CD14-positive monocyte (primary cell): ENCODE measurements at regions not wholly inside any gene's neighbourhood (a gene's known extent, or its start where the extent isn't known, plus 50 kb on each side); places are given as distances from the start of the nearest gene placed in this dataset.

Experiments used
- DNase-seq, 3 donors: peaks; one replicate each; pipeline ENCODE4 v3.0.0-alpha.2; 2011 to 2022
- H2AFZ ChIP-seq: 2 replicates; pipeline ENCODE4 v1.6.0; 2012; ENCODE audit warnings: mild to moderate bottlenecking, low read depth, low read length, inconsistent platforms; ENCODE audit not compliant: insufficient read depth, poor library complexity, severe bottlenecking
- H3K27ac ChIP-seq, 2 donors: 1 replicate in 1 of 2; 2 replicates in 1 of 2; pipeline ENCODE4 v1.5.1; 2012 to 2013; ENCODE audit warnings: low read length in 2 of 2, control low read depth in 1 of 2, inconsistent platforms in 1 of 2, low read depth in 1 of 2, mild to moderate bottlenecking in 1 of 2
- H3K27me3 ChIP-seq, 2 donors: one replicate each; pipeline versions ENCODE4 v1.6.0 to v1.6.1; 2011 to 2013; ENCODE audit warnings: low read length in 2 of 2; ENCODE audit not compliant: control insufficient read depth in 2 of 2, insufficient read depth in 2 of 2
- H3K36me3 ChIP-seq, 2 donors: replicated peaks in 1 of 2; 1 replicate in 1 of 2; 2 replicates in 1 of 2; pipeline versions ENCODE4 v1.5.1 to v1.6.1; 2012 to 2013; ENCODE audit warnings: low read length in 2 of 2, control low read depth in 1 of 2, inconsistent platforms in 1 of 2, mild to moderate bottlenecking in 1 of 2; ENCODE audit not compliant: insufficient read depth in 2 of 2, control insufficient read depth in 1 of 2
- H3K4me1 ChIP-seq, 2 donors: 1 replicate in 1 of 2; 2 replicates in 1 of 2; pipeline versions ENCODE4 v1.5.1 to v1.6.1; 2012 to 2013; ENCODE audit warnings: low read length in 2 of 2, control low read depth in 1 of 2, inconsistent platforms in 1 of 2, mild to moderate bottlenecking in 1 of 2, moderate library complexity in 1 of 2; ENCODE audit not compliant: insufficient read depth in 2 of 2, control insufficient read depth in 1 of 2
- H3K4me2 ChIP-seq: replicated peaks from 2 replicates; pipeline ENCODE3; 2012; ENCODE audit warnings: low read length, moderate library complexity, mild to moderate bottlenecking; ENCODE audit not compliant: poor library complexity, severe bottlenecking; ENCODE audit errors: extremely low read depth
- H3K4me3 ChIP-seq, 3 experiments: fragments of 200-600 bp in 1 of 3; sonication (generic) in 1 of 3; replicated peaks in 1 of 3; 1 replicate in 2 of 3; 2 replicates in 1 of 3; pipeline ENCODE4 v1.5.1; 2011 to 2013; ENCODE audit warnings: low read length in 3 of 3, mild to moderate bottlenecking in 3 of 3, control low read depth in 2 of 3, low read depth in 2 of 3, inconsistent platforms in 1 of 3, moderate library complexity in 1 of 3
- H3K79me2 ChIP-seq: 2 replicates; pipeline ENCODE4 v1.6.0; 2012; ENCODE audit warnings: mild to moderate bottlenecking, control low read depth, inconsistent platforms, low read length, moderate library complexity; ENCODE audit not compliant: insufficient read depth
- H3K9ac ChIP-seq: 2 replicates; pipeline ENCODE4 v1.6.0; 2017; ENCODE audit warnings: low read length, mild to moderate bottlenecking; ENCODE audit not compliant: insufficient read depth, poor library complexity, severe bottlenecking
- H3K9me3 ChIP-seq, 2 donors: replicated peaks in 1 of 2; 1 replicate in 1 of 2; 2 replicates in 1 of 2; pipeline versions ENCODE4 v1.5.1 to v1.6.1; 2012 to 2013; ENCODE audit warnings: low read length in 2 of 2, control low read depth in 1 of 2; ENCODE audit not compliant: control insufficient read depth in 1 of 2, insufficient read depth in 1 of 2
- H4K20me1 ChIP-seq: 2 replicates; pipeline ENCODE4 v1.6.0; 2012; ENCODE audit warnings: mild to moderate bottlenecking, low read length, control low read depth, moderate library complexity; ENCODE audit not compliant: insufficient read depth
- H3K27ac Mint-ChIP-seq, 7 donors: one replicate each; pipeline ENCODE4 v1.8.0; 2020; ENCODE audit warnings: mild to moderate bottlenecking in 7 of 7, mixed read lengths in 7 of 7, moderate library complexity in 6 of 7, inconsistent platforms in 2 of 7
- H3K27me3 Mint-ChIP-seq, 3 donors: one replicate each; pipeline ENCODE4 v1.8.0; 2021 to 2022; ENCODE audit warnings: low read depth in 3 of 3, mild to moderate bottlenecking in 3 of 3, mixed read lengths in 3 of 3, moderate library complexity in 3 of 3, inconsistent platforms in 1 of 3
- H3K36me3 Mint-ChIP-seq, 2 donors: one replicate each; pipeline ENCODE4 v1.8.0; 2020; ENCODE audit warnings: mixed read lengths in 2 of 2, inconsistent platforms in 1 of 2, mild to moderate bottlenecking in 1 of 2
- H3K4me1 Mint-ChIP-seq: one replicate; pipeline ENCODE4 v1.8.0; 2020; ENCODE audit warnings: mild to moderate bottlenecking, mixed read lengths
- H3K4me3 Mint-ChIP-seq, 2 donors: one replicate each; pipeline ENCODE4 v1.8.0; 2020; ENCODE audit warnings: mild to moderate bottlenecking in 2 of 2, mixed read lengths in 2 of 2, moderate library complexity in 1 of 2
- H3K9me3 Mint-ChIP-seq, 7 donors: one replicate each; pipeline ENCODE4 v1.8.0; 2020 to 2022; ENCODE audit warnings: mixed read lengths in 7 of 7, mild to moderate bottlenecking in 6 of 7, moderate library complexity in 6 of 7, inconsistent platforms in 2 of 7
- WGBS: methylation state at CpG from one replicate; pipeline ENCODE4 v1.1.5; 2013; ENCODE audit warnings: missing lambda C conversion rate; ENCODE audit not compliant: insufficient coverage; 5-methylcytosine and 5-hydroxymethylcytosine counted together
- intact Hi-C, 2 donors: fragments of 100-400 bp; cut with micrococcal nuclease; formaldehyde crosslinking; loops; one replicate each; pipeline versions ENCODE4 v1.15.0 to v1.15.1; 2023
- TF ChIP-seq, protein P1 (sequence below): fragments of 200-600 bp; IDR thresholded peaks from one replicate; pipeline ENCODE4 v1.8.0; 2022; ENCODE audit warnings: antibody characterized with exemption, mild to moderate bottlenecking

- Mint-ChIP-seq H3K4me1 (no peaks in the 10 kb centered on the region), H3K4me3 (no peak overlapping the region), H3K9me3 (peaks cover 63 to 87% (median 68%) of the 10 kb centered on the region in 7 donors), H3K27ac (no peak overlapping the region), H3K36me3 (no peaks in the 10 kb centered on the region), H3K27me3 (peaks cover 0 to 2% (median 0%) of the 10 kb centered on the region in 3 donors)
- Histone ChIP-seq H3K4me1 (no peaks in the 10 kb centered on the region), H3K27ac (no peak overlapping the region), H3K27me3 (no peaks in the 10 kb centered on the region), H3K36me3 (no peaks in the 10 kb centered on the region), H2AFZ (no peak overlapping the region), H3K9me3 (peaks cover 97 to 100% of the 10 kb centered on the region in 2 donors), H3K79me2 (no peaks in the 10 kb centered on the region), H3K9ac (no peak overlapping the region), H4K20me1 (no peaks in the 10 kb centered on the region), H3K4me3 (no peak overlapping the region), H3K4me2 (no peak overlapping the region)
- no peak for DNase-seq
- TF ChIP-seq, protein P1, sequence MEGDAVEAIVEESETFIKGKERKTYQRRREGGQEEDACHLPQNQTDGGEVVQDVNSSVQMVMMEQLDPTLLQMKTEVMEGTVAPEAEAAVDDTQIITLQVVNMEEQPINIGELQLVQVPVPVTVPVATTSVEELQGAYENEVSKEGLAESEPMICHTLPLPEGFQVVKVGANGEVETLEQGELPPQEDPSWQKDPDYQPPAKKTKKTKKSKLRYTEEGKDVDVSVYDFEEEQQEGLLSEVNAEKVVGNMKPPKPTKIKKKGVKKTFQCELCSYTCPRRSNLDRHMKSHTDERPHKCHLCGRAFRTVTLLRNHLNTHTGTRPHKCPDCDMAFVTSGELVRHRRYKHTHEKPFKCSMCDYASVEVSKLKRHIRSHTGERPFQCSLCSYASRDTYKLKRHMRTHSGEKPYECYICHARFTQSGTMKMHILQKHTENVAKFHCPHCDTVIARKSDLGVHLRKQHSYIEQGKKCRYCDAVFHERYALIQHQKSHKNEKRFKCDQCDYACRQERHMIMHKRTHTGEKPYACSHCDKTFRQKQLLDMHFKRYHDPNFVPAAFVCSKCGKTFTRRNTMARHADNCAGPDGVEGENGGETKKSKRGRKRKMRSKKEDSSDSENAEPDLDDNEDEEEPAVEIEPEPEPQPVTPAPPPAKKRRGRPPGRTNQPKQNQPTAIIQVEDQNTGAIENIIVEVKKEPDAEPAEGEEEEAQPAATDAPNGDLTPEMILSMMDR: no peak
- 63% methylated on average over 31 of the region's 39 CpGs for WGBS
- intact Hi-C loops: no loop called here
Observed at GRCh38 chr12:34346372-34347034, 324.2 kb downstream of the ALG10 start.

DNA sequence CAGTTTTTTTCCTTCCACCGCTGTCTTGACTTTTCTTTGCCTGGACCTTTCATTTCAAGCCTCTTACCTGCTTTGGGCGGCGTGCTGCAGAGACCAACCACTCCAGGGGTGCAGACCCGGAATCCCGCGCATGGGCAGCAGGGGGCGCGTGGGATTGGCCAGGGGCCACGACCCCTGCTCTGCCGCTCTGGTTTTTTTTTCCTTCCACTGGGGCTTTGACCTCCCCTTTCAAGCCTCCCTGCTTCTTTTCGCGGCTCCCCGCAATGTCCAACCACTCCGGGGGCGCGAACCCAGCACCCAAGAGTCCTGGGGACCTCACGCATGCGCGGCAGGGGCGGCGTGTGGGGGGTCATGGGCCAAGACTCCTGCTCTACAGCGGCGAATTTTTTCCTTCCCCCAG is 325.1 kb downstream of the ALG10 start:
- Histone ChIP-seq H2AFZ (no peak overlapping the region), H3K9me3 (peaks cover 96 to 100% of the 10 kb centered on the region in 2 donors), H3K4me2 (no peak overlapping the region), H3K79me2 (no peaks in the 10 kb centered on the region), H3K36me3 (no peaks in the 10 kb centered on the region), H4K20me1 (no peaks in the 10 kb centered on the region), H3K4me1 (no peaks in the 10 kb centered on the region), H3K9ac (no peak overlapping the region), H3K27me3 (no peaks in the 10 kb centered on the region), H3K4me3 (no peak overlapping the region), H3K27ac (no peak overlapping the region)
- 29% methylated on average over 10 of the region's 23 CpGs for WGBS
- Mint-ChIP-seq H3K36me3 (no peaks in the 10 kb centered on the region), H3K4me1 (no peaks in the 10 kb centered on the region), H3K27ac (no peak overlapping the region), H3K9me3 (peaks cover 60 to 87% (median 67%) of the 10 kb centered on the region in 7 donors), H3K4me3 (no peak overlapping the region), H3K27me3 (peaks cover 0 to 2% (median 0%) of the 10 kb centered on the region in 3 donors)
- intact Hi-C loops: no loop called here
- TF ChIP-seq, protein P1: no peak
- no peak for DNase-seq
